GM18909 (cell line): ENCODE measurements at regions not wholly inside any gene's neighbourhood (a gene's known extent, or its start where the extent isn't known, plus 50 kb on each side); places are given as distances from the start of the nearest gene placed in this dataset.
"Not testable (repeated sequence)": the region's sequence is repeated elsewhere in the genome, so short reads cannot be mapped to it uniquely, and the experiment has no call there.

Experiments
- ATAC-seq: cut with Tn5 transposase; IDR thresholded peaks from one replicate; pipeline ENCODE4 v1.9.1; 2021; ENCODE audit warnings: mild to moderate bottlenecking; ENCODE audit not compliant: unreplicated experiment, poor library complexity

GRCh38 chr6:115000736-115001135, 657.9 kb upstream of the HS3ST5 start:
- ATAC-seq, result no peak

- no peak for ATAC-seq
Measured at GRCh38 chr6:114998492-114998891, 655.7 kb upstream of the HS3ST5 start.

- peak; percentile 83 for ATAC-seq
Measured at GRCh38 chr6:114997813-114998292, 655.0 kb upstream of the HS3ST5 start.

- ATAC-seq, result no peak
Measured at GRCh38 chr6:114995526-114995925, 652.7 kb upstream of the HS3ST5 start.

- ATAC-seq, result peak; percentile 99
Measured at GRCh38 chr6:114989279-114989964, 646.6 kb upstream of the HS3ST5 start.

- no peak for ATAC-seq
Measured at GRCh38 chr6:114987281-114987680, 644.5 kb upstream of the HS3ST5 start.

GRCh38 chr6:114955363-114955762, 612.5 kb upstream of the HS3ST5 start:
- no peak for ATAC-seq

- no peak for ATAC-seq
Measured at GRCh38 chr6:114952229-114952628, 609.4 kb upstream of the HS3ST5 start.

GRCh38 chr6:114945392-114945791, 602.6 kb upstream of the HS3ST5 start:
- no peak for ATAC-seq

GRCh38 chr6:114941078-114941477, 598.3 kb upstream of the HS3ST5 start:
- ATAC-seq, result no peak

GRCh38 chr6:114940181-114940580, 597.4 kb upstream of the HS3ST5 start:
- ATAC-seq, result no peak

GRCh38 chr6:114939630-114940029, 596.8 kb upstream of the HS3ST5 start:
- no peak for ATAC-seq

GRCh38 chr6:114936080-114936479, 593.3 kb upstream of the HS3ST5 start:
- ATAC-seq, result no peak

- no peak for ATAC-seq
Measured at GRCh38 chr6:114934079-114934478, 591.3 kb upstream of the HS3ST5 start.

GRCh38 chr6:114928731-114929130, 585.9 kb upstream of the HS3ST5 start:
- not testable (repeated sequence) for ATAC-seq

- no peak for ATAC-seq
Measured at GRCh38 chr6:114906096-114906495, 563.3 kb upstream of the HS3ST5 start.

GRCh38 chr6:114897536-114897935, 554.7 kb upstream of the HS3ST5 start:
- no peak for ATAC-seq

- ATAC-seq, result no peak
Measured at GRCh38 chr6:114892211-114892610, 549.4 kb upstream of the HS3ST5 start.

- ATAC-seq, result no peak
Measured at GRCh38 chr6:114888241-114888640, 545.4 kb upstream of the HS3ST5 start.

- no peak for ATAC-seq
Measured at GRCh38 chr6:114886670-114887436, 544.0 kb upstream of the HS3ST5 start.

- ATAC-seq, result no peak
Measured at GRCh38 chr6:114879693-114880092, 536.9 kb upstream of the HS3ST5 start.

GRCh38 chr6:114878091-114878490, 535.3 kb upstream of the HS3ST5 start:
- no peak for ATAC-seq
